ENCODE measurements at regions not wholly inside any gene's neighbourhood (a gene's known extent, or its start where the extent isn't known, plus 50 kb on each side); places are given as distances from the start of the nearest gene placed in this dataset.

DNA sequence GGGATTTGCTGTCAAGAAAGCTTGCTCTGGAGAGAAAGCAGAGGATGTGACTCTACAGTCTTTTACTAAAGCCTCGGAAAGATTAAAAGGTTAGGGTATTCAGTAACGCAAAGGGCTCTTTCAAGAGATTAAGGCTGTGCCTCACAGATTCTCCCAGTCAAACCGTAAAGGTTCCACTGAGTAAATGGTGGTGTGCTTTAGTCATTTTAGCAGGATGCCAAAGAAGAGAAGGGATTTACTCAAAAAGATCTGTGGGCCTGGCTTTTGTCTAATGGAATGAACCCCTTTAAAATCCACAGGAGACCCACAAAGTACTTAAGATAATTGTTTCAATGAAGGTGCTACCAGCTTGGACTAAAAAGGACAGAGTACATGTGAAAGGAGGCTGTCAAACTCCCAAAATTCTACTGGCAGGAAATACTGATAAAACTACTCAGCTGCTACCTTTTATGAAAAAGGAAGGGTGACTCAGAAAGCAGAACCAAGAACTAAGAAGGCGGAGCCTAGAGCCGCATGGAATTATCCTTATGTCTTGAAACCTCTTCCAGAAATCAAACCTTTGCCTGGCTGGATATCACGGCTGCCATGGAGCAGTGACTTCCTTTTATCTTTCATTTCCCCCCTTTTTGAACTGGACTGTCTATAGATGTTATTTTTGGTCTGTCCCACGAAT, 670.2 kb upstream of the ZEB2 start:
- no peak for DNase-seq

DNA sequence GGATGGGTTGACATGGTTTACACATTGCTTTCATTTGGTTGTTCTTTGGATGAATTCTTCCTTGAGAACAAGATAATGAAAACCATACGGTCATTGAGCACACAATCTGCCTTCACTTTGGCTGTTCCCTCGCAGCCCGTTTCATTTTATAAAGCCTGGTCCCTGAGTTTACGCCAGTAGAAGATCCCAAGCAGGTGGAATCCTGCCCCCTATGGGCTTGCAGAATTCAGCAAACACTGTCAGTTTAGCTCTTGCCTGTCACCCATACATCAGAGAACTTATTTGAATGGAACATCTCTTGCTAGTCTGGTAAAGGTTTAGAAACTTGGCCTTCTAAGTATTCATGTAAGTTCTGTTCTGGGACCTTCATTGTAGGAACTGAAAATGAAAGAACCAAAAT, 666.4 kb upstream of the ZEB2 start:
- no peak for DNase-seq

DNA sequence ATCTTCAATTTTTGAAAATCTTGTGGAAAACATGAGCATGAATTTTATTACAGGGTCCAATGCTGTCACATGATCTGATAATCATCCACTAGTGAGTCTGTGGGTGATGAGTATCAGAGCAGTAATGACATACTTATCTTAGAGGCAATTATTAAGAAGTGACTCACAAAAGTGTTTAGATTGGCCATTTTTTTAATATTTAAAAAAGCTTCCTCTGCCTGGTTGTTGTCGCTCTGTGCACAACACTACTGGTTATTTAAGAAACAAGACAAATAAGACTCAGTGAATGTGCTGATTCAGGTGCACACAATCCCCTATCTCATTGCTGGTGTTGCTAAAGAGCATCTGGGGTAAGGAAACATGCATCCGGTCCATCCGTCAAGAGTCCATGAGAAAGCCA, 665.8 kb upstream of the ZEB2 start:
- DNase-seq = no peak

DNA sequence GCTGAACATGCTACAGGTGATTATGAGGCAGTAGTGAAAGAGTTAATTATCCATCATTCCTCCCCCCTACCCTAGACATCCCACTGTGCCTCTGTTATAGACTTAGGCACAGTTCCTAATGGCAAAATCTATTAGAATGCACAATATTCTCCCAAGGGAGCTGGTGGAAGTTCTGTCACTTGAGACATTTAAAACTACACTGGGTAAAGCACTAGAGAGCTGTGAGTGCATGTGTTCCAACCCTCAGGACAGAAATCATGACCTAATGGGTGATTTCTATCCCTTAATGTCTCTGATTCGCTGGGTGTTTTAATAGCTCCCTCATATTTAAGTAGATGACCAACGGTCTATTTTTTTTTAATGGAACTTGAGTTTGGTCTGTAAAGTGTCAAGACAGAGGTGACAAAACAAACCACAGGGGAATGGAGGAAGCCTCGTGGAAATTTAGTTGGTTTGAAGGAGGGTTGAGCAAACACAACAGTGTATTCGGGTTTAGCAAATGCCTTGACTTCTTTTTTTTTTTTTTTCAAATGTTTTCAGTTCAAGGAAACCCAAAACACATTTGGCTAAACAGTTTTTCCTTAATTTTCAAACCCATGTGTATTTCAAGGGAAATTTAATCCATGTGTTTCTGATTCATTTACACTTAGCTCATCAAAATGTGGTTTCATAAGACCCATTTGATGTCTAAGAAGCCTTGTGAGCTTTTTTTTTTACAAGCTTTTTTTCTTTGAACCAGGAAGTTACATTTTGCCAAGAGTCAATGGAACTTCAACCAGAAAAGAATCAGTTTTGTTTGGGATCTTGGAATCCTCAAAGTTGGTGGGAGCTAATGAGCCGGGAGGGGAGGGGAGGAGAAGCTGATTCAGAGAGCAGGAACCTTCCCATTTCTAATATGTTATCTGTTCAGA, 665.1 kb upstream of the ZEB2 start:
- no peak for DNase-seq

DNA sequence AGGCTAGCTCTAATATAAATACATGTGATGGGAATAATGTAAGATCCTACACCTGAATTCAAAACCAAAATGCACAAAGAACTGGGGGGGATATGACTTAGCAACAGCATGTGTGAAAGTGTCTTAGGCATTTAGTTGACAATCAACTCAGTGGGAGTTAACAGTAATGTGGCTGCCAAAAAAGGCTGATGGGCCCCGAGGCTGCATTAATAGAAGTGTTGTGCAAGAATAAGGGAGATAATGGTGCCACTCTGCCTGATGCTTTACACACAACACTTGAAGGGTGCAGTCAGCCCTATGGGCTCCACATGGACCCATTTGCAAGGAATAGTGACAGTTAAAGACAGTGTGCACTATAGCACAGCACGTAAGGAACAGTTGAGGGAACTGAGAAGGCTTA, 649.4 kb upstream of the ZEB2 start:
- DNase-seq = no peak

DNA sequence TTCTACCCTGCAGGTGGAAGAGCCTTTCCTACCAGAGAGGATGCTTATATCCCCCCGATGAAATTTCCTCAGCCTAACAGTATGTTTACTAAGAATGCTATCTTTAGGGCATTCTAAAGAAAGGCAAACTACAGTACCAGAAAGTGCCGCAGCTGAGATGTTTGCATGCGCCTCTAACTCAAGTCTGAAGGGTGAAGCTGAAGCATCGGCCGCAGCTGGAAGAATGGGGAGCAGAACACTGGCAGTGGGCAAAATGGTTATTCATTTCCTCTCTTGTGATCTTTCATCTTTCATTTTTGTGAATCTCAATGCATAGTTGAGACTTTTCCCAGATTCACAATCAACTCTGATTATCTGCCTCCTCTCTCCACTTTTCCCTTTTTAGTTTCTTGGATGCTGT, 648.2 kb upstream of the ZEB2 start:
- DNase-seq = no peak

DNA sequence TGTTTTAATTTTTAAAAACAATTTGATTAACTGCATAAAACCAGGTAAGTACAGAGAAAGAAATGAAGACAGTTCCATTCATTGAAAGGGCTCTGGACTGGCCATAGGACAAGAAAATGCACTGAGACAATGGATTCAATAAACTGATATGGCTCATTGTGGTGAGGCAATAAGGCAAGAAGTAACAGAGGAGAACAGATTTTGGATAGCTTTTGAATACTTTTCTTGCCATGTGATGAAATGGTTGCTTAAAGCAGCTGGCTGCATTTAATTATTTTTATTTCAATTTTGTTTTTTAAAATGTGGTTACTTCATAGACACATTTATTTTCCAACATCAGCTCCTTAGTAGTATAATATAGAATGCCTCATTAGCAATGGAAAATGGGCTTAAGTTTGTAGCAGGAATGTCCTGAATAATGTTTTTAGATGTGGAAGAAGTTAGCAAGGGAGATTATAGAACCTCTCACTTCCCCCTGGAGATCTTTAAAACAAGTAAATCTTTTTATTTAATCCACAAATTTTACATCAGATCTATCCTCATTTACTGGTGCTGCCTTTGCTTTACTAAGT, 646.9 kb upstream of the ZEB2 start:
- no peak for DNase-seq

DNA sequence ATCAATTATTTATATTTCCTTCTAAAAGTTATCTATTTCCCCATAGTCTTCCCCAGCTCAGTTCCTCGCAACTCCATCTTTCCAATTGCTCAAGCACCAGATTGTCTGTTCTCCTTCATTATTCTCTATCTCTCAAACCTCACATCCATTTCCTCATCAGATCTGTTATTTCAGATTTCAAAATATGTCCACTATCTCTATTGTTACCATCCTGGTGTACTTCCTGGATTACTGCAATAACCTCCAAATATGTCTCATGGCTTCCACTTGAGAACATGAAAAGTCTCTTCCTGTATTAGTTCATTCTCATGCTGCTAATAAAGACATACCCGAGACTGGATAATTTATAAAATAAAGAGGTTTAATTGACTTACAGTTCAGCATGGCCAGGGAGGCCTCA, 641.7 kb upstream of the ZEB2 start:
- DNase-seq = no peak

DNA sequence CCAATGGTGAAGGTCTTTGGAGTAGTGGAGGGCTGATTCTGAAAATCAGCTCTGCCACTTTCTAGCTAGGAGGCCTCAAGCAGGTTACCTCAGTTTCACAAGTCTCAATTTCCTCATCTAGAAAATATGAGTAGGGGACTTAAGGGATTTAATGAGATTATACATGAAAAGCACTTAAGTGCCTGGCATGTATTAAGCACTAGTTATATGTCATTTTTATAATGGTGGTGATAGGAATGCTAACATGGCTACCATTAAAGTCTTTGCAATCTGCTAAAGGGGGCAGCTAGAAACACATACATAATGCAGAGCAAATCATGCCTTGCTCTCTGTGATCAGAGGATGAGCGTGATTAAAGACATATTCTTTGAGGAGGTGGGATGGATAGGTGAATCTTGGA, 640.9 kb upstream of the ZEB2 start:
- no peak for DNase-seq

DNA sequence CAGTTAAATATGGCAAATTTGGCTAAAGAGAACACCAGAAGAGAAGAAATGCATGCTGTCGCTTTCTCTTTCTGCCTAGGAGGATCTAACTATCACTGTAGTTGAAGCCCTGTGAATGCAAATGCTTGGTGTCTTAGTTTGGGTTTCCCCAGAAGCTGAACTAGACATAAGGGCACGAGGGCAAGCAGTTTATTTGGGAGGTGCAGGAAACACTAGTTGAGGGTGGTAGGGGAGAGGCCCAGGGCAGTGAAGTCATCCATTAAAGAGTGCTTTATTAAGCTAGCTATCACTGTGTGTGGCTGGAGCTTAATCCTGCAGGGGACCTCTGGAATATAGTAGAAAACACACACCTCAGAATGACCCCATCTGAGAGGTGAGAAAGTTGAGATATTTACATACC, 639.8 kb upstream of the ZEB2 start:
- no peak for DNase-seq

DNA sequence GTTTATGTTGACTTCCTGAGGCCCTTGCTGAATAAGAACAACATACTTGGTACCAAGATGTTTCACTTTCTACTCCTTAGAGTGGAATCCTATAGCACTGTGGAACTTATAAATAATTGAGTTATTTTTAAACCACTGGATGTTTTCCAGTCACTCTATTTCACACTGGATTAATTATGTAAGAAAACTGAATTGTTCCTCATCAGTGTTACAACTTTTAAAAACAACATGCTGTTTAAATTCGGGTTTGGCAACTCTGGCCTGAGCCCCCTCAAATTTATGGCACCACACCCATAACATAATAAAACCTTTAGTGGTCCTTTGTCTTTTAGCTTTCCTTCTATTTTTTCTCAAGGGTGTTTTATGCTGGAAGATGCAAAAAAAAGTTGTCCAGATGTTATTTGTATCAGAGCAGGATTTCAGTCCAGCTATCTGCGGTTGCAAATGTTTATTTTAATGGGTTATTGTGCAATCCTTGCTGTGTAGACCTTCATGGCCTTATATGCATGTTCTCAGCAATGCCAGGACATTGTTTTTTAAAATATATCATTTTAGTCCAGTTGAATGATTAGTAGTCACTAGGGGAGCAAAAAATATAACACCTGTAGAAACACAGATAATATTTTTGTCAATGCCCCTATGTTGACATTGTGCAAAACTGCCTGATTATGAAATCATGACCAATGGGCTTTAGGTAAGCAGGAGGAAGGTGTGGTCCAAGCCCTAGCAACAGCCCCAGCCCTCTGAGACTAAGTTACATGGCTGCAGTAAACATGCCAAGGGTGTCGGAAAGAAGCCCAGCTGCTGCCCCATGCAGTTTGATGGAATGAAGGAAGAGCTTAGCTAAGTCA, 638.0 kb upstream of the ZEB2 start:
- DNase-seq = no peak

DNA sequence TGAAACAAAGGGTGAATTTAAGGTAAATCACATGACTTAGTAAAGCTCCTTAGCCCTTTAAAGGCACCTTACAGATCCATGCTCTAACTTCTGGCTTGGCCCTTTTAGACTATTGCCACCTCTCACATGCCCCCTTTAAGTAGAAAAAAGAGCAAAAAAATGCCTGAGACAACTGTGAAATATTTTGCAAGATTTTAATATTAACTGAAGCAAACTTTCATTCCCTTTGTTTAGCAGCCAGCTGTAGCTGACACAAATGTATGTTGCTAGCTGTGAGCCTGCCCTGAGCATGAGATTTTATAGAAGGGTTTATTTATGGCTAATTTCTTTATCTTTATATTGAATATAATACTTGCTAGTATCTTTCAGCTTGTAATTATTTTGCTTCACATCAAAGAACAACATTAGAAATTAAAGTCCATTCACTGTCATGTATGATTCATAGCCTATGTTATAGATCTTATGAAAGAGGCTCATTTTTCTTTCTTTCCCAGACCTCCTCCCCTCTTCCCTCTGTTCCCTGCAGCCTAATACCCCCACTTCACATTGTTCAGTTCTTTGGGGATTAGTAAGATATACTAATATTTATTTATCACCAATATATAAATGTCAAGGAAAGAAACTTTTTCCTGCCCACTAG, 637.2 kb upstream of the ZEB2 start:
- no peak for DNase-seq

DNA sequence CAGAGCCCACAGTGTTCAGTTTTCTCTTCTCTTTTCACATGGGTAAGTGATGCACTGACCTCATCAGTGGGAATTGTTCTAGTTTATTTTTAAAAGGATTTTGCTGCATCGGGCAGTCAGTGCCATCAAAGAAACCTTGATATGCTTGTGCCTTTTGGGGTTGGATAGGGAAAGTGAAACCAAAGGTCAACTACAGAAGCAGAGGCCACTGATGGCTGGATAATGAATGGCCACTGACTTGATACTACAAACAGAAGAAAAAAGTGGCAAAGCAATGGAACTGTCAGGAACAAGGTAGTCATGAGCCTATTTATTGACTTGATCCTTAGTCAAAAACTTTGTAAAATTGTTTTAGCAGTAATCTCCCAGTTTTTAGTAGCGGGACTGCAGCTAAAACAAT, 636.3 kb upstream of the ZEB2 start:
- no peak for DNase-seq

DNA sequence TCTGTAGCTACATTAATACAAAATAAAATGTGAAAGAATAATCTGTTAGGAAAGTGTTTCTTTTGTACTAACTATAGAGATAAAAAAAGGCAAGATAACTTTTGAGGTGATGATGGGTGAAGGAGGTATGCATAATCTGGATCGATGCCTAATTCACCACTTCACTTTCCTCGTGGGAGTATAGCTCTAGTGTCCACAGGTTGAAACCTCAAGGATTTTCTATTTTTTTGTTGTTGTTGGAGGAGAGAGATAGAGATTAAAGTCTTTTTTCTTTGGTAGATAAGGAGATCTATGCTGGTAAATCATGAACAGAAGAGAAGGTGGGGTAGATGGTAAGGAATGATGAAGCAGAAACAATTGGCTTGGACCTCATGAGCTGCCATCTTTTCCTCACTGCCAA, 635.3 kb upstream of the ZEB2 start:
- DNase-seq = no peak

DNA sequence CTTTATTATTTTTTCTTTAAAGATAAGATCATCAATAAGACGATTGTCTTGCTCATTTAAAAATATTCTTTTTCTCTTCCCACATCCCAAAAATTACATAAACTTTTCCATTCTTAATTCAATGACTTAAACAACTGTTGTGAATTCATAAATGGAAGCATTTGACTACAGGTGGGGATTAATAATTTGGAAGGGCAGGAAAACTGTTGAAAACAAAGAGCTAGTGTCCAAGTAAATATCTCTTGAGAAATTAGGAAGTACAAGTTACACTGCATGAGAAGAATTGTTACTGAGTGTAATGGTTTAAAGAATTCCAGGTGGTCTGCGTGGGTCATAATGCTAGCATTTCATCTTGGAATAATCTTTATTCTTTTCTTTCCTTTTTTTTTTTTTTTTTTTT, 634.8 kb upstream of the ZEB2 start:
- DNase-seq = no peak

DNA sequence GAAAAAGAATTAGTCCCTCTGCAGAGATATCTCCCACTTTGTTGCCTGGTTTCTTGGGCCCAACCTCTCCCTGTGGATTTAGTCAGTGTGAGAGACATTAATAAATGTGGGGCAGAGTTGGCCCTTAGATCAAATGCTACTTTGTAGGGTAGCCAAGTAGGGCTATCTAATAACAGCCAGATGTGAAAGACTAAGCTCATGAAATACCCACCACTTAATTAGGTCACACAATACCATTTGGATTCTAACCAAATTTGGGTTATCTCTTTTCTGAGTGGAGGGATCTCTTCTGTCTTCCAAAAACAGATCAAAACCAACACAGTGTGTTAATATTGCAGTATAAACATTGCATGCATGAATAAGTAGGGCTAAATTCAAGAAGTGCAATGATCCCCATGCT, 626.8 kb upstream of the ZEB2 start:
- no peak for DNase-seq

DNA sequence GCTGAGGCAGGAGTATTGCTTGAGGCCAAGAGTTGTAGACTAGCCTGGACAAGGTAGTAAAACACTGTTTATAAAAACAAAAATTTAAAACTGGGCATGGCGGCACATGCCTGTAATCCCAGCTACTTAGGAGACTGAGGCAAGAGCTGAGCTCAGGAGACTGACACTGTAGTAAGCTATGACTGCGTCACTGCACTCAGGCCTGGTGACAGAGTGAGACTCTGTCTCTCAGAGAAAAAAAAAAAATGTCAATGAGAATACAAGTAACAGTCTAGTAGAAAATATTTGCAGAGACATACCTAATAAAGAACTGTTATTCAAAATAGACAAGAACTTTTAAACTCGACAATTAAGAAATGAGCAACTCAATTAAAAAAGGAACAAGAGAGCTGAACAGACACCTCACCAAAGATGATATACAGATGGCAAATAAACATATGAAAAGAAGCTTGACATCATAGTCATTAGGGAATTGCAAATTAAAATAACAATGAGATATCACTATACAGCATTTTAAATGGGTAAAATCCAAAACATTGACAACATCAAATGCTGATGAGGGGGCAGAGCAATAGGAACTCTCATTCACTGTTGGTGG, 624.3 kb upstream of the ZEB2 start:
- DNase-seq = no peak

DNA sequence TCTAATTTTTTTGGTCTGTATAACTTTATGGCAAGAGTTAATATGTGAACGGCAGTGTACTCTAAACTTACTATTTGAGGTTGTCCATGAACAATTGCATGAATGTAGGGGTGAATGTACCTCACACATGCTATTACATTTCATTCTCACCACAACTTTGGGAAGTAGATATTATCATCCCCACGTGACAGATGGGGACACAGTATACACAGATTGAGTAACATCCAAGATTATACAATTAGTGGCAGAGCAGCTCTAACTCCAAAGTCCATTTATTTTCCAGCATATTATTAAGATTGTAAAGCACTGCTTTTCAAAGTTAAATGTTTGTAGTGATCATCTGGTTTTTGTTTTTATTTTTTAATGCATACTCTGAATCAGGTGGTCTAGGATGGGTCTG, 622.1 kb upstream of the ZEB2 start:
- no peak for DNase-seq

DNA sequence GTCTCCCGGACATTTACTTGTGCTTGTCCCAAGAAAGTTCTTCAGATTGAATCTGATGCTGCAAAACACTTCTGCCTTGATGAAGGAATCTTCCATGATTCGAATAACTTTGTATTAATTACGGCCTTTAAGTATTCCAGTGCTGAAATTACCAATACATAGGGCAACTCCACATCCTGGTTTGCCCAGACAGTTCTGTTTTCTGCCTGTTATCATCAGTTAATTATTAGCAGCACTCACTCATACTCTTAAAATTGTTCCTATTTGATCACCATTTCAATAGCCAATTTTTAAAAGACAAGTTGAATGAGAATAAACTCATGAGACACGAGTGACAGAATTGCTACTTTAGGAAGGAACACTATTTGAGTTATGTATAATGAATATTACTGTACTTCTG, 620.7 kb upstream of the ZEB2 start:
- no peak for DNase-seq

DNA sequence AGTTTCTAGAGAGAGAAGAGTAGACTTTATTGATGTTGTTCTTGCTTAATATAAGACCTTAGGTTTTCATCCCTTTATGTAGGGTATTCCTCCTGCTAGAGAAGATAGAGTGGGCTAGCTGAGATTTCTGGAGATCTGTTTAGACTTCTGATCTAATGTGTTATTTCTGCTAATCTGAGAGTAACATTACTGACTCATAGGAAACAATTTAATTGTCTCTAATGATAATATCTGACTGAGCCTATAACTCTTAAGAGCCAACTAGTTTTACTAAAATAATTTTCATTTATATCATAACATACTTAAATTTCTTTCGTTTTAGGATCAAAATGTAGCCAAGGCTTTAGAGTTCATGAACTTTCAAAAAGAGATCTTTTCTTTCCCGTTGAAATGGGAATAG, 618.7 kb upstream of the ZEB2 start:
- no peak for DNase-seq

DNA sequence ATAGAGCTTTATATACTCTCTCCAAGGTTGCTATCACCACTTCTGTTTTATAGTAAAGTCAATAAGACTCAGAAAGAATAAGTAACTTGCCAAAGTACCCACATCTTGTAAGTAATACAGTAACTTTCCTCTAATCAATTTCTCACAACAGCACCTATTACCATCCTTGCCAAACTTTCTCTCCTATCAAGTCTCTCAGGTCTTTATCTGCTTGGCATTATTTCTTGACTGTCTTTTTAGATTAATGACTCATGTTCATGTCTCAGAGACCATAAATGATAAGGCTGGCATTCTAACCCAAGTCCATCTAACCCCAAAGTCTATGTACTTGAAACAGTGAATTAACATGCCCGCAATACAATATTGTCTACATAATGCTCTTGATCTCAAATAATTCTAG, 618.0 kb upstream of the ZEB2 start:
- DNase-seq = no peak

DNA sequence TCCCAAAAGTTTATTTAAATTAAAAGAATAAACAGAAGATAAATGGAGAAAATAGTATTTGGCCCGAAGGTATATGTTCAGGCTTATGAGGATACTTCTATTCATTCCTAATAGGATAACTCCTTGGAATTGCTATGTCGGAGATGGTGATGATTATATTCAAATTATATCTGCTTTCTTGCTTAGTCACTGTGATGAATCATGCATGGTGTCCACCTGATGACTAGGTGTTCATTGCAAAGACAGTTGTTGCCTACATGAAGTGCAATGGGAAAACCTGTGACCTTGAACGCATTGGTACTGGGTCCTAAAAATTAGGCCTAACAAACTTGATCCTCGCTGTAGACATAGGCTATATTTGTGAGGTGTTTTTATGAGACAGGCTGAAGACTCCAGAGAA, 617.3 kb upstream of the ZEB2 start:
- no peak for DNase-seq

Measured in CD4-positive, alpha-beta T cell treated with Interleukin-10 for 1 hour (primary cell).